ENCODE measurements at regions not wholly inside any gene's neighbourhood (a gene's known extent, or its start where the extent isn't known, plus 50 kb on each side); places are given as distances from the start of the nearest gene placed in this dataset.

GRCh38 chr2:226378753-226379705 is 420.6 kb downstream of the IRS1 start:
- no peak for FAIRE-seq

DNA sequence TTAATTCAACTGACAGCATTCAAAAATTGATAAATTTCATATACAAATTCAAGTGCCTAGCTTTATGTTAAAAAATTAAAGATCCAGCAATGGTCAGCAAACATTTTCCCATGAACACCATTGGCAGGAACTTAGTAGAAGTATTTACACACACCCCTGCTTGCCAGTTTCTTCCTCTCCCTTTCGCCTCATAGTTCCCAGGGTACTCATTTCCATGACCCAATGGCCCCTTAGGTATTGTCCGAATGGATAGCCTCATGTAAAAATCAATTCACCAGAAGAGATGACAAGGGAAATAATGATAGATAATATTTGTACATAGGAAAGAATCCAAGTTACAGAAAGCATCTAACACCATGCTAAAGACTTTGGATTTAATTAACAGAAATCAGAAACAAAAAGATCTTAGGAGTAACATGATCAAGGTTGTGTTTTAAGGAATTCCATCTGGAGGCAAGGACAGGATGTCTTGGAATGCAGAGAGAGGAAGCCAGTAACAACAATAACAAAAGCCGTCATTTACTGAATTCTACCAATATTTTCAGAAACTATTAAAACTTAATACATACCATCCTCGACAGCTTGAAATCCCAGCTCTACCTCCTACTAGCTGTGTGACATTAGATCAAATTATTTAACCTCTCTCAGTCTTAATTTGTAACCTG is 423.0 kb downstream of the IRS1 start:
- no peak for FAIRE-seq

GRCh38 chr2:226366920-226367319 is 432.7 kb downstream of the IRS1 start:
- FAIRE-seq = no peak

- no peak for FAIRE-seq
These were observed 435.4 kb downstream of the IRS1 start for GRCh38 chr2:226364217-226364616.

DNA sequence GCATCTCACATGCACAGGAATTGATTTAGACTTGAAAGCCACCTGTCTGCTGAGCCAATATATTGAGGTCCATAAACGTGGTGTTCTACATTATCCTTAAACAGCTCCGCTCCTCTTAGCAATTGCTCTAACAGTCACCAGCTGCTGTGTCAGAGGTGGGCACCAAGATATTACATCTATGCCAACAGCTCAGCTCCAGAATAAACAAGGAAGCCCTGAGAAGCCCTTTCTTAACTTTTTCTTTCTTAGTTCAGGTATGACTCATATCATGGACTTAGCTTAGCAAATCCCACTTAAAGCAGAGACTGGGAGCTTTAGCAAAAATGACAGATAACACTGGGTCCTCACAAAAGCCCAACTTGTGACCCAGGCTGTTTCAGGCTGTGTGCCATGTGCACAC is 436.6 kb downstream of the IRS1 start:
- no peak for FAIRE-seq

DNA sequence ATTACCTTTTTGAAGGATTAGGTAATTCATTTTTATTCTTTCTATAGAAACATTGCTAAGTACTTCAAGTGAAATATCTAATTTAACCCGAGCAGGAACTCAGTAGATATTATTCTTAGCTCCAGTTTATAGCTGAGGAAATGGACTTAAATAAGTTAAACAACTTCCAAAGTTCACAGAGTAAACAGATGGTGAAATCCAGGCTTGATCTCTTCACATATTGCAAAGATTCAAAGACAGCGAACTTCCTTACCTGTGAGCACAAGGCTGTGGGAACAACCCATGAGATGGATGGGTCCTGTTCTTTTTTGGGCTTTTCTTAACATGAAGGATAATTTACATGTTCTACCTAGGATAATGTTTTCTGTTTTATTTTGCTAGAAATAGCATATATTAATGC is 439.0 kb downstream of the IRS1 start:
- no peak for FAIRE-seq

GRCh38 chr2:226358688-226359087 is 440.9 kb downstream of the IRS1 start:
- no peak for FAIRE-seq

DNA sequence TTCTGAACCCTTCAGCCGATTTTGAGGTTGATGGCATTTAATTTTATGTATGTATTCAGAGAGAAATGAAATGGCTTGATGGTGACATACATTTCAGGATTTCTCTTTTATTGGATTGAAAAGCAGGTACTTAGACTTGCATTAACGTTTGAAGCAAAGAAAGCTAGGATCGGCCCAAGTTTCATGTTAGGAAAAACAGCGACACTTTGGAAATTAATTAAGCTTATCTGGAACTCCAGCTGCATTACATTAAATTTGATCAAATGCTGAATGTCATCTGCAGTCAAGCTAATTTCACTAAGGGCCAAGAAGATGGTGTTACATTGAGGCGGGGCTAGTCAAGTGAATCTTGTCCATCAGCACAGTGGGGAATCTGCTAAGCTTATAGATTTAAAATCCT is 441.8 kb downstream of the IRS1 start:
- FAIRE-seq = no peak

- no peak for FAIRE-seq
These were observed 444.0 kb downstream of the IRS1 start for GRCh38 chr2:226355600-226355999.

GRCh38 chr2:226354434-226354833 is 445.2 kb downstream of the IRS1 start:
- FAIRE-seq = no peak

DNA sequence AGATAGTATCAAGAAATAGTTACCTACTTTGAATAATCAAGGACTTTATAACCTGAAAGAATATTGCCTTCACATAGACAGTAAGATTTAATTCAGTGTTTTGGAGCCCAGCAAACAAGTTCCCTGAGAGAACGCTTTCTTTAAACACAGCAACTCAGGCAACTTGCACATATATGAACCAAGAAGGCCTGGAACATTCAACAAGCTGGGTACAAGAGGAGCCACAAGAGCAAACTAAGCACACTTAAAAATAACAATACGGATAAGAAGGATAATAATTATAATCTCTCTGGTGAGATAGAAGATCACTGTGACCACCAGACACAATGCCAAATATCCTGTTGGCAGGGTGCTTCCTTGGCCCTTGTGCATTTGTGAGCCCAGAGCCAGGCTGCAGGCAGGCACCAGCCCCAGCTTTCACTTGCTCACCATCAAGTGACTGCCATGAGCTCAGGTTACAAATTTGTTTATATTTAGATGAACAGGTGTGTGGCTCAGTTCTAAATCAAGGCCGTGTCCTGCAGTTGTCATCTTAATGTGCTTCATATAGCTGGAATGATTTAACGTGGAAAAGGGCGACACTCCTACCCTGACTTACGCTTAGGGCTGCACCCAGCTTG is 446.6 kb downstream of the IRS1 start:
- no peak for FAIRE-seq

DNA sequence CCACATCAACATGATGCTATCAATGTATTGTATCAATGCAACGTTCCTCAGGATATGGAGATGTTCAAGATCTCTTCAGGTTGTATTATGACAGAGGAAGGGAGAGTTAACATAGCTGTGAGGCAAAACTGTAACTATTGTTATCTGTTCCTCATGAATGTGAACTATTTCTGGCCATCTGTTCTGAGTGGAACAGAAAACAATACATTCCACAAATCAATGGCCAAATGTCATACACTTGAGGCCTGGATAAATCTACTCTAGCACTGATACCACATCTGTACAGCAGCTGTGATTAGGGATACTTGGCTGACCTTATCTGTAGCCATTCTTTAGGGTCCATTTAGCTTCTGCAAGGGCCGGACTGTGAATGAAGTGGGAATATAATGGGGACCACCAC is 447.9 kb downstream of the IRS1 start:
- no peak for FAIRE-seq

- no peak for FAIRE-seq
These were observed 460.0 kb downstream of the IRS1 start for GRCh38 chr2:226339616-226340015.

GRCh38 chr2:226338825-226339224 is 460.8 kb downstream of the IRS1 start:
- no peak for FAIRE-seq

- no peak for FAIRE-seq
These were observed 461.5 kb downstream of the IRS1 start for GRCh38 chr2:226337941-226338600.

- FAIRE-seq = no peak
These were observed 463.3 kb downstream of the IRS1 start for GRCh38 chr2:226336283-226336682.

- FAIRE-seq = no peak
These were observed 464.5 kb downstream of the IRS1 start for GRCh38 chr2:226334981-226335720.

GRCh38 chr2:226333388-226333787 is 466.2 kb downstream of the IRS1 start:
- no peak for FAIRE-seq

GRCh38 chr2:226330206-226330605 is 469.4 kb downstream of the IRS1 start:
- FAIRE-seq = no peak

DNA sequence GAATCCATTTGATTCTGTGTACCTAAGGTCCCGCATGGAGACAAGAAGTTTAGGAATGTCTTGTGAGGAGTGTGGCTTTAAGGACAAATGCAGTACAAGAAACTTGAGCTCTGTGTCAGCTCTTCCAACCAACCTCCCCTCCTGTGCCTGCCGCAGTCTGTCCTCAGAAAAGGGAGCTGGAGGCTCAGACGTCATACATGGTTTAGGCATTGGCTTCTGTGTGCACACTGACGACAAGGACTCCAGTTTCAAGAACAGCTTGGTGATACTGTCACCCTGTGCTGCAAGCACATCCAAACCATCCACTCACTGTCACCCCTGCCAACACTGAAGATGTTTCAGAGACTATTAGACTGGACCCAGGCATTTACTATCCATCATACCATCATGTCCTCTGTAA is 470.4 kb downstream of the IRS1 start:
- FAIRE-seq = no peak

GRCh38 chr2:226327830-226328229 is 471.8 kb downstream of the IRS1 start:
- FAIRE-seq = no peak

DNA sequence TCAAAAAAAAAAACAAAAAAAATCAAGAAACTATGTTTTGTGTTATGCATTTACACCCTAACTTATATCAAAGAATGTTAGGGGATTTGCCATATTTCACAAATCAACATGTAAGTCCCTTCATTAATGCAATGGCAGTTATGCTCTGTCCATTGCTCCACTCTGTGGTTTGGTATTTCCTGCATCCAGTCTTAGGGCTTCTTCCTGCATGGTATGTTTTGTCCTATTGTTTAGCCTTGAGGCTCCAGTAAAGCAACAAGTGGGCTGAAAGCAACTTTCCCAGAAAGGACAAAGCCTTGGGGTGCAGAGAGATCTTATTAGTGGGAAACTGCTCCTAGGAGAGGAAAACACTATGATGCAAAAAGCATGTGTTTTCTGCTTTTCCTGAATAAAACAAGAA is 474.1 kb downstream of the IRS1 start:
- no peak for FAIRE-seq
